ENCODE measurements at regions not wholly inside any gene's neighbourhood (a gene's known extent, or its start where the extent isn't known, plus 50 kb on each side); places are given as distances from the start of the nearest gene placed in this dataset.

DNA sequence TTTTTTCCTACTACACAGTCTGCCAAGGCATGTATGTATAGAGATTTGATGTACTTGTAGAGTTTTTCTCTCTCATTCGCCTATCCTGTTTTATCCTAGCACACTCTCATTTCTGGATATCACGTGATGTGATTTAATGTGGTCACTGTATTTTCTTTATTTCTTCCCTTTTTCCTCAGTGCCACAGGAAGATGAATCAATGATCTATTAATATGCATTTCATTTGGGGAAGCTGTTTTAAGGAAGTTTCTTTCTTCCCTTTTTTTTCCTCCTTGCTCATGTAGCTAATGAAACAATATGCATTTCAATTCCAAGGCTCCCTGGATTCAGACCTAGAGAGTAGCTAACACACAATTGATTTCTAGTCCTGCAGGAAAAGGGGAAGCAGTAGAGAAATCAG is 506.3 kb upstream of the WWC1 start:
- TF ChIP-seq, protein P1, sequence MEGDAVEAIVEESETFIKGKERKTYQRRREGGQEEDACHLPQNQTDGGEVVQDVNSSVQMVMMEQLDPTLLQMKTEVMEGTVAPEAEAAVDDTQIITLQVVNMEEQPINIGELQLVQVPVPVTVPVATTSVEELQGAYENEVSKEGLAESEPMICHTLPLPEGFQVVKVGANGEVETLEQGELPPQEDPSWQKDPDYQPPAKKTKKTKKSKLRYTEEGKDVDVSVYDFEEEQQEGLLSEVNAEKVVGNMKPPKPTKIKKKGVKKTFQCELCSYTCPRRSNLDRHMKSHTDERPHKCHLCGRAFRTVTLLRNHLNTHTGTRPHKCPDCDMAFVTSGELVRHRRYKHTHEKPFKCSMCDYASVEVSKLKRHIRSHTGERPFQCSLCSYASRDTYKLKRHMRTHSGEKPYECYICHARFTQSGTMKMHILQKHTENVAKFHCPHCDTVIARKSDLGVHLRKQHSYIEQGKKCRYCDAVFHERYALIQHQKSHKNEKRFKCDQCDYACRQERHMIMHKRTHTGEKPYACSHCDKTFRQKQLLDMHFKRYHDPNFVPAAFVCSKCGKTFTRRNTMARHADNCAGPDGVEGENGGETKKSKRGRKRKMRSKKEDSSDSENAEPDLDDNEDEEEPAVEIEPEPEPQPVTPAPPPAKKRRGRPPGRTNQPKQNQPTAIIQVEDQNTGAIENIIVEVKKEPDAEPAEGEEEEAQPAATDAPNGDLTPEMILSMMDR (IDR thresholded peaks at IDR 0.05): no peak
- no peak for TF ChIP-seq EZH2 (IDR thresholded peaks at IDR 0.05; ENCODE audit: borderline replicate concordance, insufficient read depth, low read depth, low read length, poor library complexity, severe bottlenecking)
